NAMALWA (cell line): ENCODE measurements at regions not wholly inside any gene's neighbourhood (a gene's known extent, or its start where the extent isn't known, plus 50 kb on each side); places are given as distances from the start of the nearest gene placed in this dataset.

ENCODE experiments used
- DNase-seq: peaks from one replicate; pipeline ENCODE4 v3.0.0-alpha.2; 2015; ENCODE audit warnings: low spot score

DNA sequence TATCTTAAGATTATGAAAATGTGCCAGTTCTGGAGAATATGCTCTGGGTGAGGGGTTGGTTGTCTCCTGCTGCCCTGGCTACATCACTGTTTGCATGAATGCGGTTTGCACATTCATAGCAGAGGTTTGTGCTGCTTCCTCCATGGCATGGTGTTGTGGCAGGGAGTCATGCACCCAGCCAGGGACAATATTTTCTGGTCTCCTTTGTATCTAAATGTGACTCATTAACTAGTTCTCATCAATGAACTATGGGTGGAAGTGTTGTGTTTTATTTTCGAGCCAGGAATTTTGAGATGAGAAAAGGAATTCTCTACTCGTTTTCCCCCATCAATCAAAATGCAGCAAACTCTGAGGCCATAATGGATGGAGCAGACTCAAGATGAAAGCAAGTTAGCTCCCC lies 527.3 kb downstream of the SNAPC1 start:
- no peak for DNase-seq

DNA sequence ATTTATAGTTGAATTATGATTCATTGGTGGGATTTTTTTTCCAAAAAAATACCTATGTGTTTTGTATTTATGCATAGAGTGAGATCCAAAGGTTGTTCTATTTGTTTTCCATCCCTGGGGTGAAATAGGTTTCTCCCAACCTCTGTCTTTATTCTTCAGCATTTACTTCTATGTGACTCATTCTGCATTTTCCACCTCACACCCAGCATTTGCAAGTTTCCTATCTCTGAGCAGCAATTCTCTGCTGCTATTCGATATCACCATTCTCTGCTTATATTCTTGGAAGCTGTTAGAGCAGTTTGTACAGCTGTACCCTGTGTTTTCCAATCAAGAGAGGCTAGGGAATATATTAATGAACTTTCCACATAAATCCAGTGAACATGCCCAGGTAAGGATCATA lies 538.9 kb downstream of the SNAPC1 start:
- no peak for DNase-seq

DNA sequence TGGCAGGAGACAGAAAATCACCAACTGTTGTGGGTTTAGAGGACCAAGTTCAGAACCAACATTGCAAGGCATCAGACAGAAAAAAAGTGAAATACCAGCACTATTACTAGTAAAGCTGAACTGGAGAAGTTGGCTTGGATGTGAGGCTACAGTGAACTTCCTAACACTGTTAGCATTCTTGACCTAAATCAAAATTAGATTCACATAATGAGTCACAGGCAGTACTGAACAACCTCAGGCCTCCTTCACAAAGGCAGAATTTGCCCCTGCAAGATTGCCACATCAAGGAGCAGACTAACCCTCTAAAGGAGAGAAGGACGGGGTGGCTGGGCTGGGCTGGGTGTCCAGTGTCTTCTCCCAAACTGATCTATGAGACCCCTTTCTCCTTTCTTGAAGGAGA lies 539.7 kb downstream of the SNAPC1 start:
- DNase-seq, result no peak

DNA sequence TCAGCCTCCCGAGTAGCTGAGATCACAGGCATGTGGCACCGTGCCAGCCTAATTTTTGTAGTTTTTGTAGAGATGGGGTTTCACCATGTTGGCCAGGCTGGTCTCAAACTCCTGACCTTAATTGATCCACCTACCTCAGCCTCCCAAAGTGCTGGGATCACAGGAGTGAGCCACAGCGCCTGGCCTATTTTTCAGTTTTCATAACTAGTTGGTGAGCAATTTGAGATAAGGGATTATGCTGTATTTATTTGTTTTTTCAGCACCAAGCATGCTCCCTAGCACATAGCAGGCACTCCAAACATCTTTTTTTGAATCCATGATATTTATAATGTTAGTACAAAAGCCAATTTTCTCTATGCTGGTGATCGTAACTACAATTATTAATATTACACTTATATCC lies 541.2 kb downstream of the SNAPC1 start:
- DNase-seq, result no peak

DNA sequence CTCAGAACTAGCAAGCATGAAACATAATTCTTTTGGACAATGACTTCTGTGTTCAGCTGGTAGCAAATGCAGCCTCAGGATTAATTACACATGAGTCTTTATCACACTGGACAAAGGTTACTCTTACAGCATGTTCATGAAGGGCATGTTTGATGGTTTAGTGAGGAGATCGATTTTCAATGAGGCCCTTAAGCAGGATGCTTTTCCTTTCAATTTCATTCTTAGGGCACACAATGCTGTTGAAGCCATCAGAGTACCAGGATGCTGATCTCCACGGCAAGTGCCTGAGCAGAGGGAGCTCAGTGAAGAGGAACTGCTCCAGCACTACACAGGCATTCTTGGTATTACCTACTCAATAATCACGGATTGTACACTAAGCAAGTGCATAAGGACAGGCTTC lies 542.0 kb downstream of the SNAPC1 start:
- no peak for DNase-seq

DNA sequence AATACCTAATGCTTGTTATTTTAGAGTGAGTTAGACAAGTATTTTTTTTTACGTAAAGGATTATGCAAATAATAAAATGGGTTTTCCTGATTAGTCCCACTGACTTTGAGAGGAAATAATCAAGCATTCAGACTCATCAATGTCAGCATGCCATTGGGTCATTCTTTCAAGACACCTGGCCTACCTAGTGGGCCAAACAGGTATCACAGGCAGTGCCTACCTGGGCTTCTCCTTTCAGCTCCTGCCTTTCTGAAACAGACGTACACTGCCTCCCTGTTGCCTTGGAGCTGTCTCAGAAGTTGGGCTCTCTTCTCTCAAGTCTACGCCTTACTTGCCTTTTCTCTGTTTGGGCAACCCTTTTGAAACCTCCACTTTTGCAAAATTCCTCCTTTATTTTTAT lies 545.6 kb downstream of the SNAPC1 start:
- no peak for DNase-seq

DNA sequence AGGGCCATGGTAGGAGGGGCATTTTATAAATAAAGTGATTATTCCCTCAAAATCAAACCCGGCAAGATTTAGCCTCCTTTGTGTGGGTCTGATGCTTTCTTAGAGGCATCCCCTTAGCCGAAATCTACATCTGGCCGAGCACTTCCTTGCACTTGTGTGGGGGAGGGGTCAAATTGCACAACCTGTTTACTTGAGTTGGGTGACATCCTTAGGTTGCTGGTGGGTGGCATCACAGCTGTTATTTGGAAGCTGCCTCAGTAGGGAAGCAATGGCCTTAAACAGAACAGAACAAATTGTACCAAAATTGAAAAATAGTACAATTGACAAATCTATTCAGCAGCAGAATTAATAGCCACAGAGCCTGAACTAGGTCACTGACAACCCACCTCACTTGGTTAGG lies 546.1 kb downstream of the SNAPC1 start:
- DNase-seq, result no peak

DNA sequence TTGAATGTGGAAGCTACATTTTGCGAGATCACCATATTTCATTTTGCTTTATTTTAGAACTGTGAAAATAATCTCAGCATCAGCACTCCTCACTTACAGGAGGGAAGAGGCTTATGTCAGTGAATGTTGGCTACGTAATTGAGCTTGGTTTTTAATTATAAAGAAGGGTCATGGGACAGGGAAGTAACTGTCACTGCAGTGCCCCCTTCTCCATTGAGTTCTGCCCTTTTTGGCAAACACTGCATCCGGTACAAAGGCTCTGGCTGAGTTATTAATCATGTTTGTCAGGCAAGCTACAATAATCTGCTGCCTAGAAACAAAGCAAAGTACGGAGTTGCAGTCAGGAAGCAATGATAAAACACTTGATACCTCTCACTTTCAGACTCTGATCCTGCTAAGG lies 546.7 kb downstream of the SNAPC1 start:
- no peak for DNase-seq

DNA sequence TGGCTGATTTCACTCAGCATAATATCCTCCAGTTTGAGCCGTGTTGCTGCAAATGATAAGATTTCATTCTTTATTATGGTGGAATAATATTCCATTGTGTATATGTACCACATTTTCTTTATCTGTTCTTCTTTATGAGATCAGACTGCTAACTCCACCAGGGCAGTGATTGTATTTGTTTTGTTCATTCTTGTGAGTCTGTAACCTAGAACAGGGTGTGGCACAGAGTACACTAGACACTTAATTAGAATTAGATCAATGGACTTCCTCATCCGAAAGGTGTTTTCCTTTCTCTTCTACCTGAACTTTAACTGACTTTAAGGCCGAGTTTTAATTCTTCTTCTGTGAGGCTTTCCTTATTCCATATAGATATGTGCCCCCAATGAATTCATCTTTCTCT lies 551.0 kb downstream of the SNAPC1 start:
- DNase-seq, result no peak

DNA sequence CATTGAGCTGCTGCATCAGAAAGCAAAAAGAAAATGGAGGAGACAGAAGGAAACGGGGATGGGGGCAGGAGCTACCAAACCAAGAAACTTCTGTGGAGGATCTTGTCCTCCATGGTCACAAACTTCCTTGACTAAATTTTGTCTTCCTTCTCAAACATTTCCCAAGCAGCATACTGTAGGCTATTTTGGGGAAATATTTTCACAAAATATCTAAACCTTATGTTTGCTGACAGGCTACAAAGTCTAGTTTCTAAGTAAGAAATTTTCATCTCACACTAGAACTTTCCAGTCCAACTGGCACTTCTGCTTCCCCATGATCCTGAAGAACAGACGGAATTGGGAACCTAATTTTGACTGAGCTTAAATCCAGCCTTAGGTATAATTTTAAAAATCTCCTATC lies 552.0 kb downstream of the SNAPC1 start:
- no peak for DNase-seq

DNA sequence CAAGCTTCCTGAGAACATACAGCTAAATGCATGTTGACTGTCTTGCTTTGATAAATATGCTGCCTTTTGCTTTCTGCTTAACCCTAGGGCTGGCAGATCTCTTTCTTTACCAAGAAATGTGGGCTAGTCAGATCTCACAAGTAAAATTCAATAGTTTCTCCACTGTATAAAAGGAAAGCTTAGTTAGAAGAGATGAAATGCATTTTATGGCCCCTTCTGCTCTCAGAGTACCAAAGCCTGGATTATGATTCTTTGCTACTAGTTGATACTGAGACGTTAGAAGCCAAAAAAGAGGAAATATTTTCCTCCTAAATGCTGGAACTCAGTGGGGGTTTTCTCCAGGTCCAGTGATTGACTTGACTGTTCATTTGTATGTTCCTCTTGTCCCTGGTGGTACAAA lies 552.7 kb downstream of the SNAPC1 start:
- no peak for DNase-seq

DNA sequence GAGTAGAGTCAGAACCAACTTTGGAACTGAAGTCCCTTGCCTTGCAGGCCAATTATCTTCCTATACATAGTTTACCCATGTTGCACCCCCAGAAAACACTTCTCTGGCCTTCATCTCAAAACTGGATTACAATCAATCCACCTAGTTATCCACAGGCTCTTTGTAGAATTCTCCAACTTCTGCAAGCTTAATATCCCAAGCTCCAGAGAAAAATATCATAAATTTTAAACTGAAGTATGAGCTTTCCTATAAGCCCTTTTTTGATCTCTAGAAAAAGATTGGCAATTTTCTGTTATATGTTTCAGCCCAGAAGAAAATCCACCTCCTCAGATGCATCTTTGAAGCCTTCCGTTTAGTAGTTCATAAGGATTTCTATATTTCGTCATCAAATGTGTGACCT lies 553.4 kb downstream of the SNAPC1 start:
- DNase-seq, result no peak

DNA sequence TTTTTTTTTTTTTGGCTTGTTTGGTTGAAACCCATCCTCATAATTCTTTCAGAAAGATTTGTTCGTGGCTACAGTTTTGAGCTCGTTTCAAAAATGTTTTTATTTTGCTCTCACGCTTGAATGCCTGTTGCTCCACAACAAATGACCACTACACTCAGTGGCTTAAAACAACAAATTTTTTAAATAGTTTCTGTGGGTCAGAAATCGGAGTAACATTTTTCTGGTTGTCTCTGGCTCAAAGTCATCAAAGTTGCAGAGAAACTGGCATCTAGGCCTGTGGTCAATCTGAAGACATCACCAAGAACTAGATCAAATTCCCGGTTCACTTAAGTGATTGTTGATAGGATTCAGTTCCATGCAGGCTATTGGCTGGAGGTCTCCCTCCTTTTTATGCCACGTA lies 560.0 kb downstream of the SNAPC1 start:
- no peak for DNase-seq

DNA sequence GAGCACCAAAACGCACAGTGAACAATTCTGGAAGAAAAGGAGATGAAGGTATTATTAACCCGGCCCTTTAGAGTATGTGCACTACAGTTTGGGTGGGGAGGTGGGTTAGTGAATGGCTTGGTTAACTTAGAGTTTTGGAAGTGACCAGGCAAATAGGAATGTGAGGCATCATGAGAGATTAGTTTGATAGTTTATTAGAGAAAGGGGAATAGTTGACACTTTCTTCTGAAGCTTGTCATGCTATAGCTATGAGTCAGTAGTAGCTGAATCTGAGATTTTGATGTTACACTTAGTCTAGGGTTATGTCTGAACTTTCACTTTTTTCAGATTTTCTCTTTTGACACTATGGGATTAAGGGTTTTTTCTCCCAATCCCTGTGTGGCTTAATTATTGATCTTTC lies 567.2 kb downstream of the SNAPC1 start:
- no peak for DNase-seq

DNA sequence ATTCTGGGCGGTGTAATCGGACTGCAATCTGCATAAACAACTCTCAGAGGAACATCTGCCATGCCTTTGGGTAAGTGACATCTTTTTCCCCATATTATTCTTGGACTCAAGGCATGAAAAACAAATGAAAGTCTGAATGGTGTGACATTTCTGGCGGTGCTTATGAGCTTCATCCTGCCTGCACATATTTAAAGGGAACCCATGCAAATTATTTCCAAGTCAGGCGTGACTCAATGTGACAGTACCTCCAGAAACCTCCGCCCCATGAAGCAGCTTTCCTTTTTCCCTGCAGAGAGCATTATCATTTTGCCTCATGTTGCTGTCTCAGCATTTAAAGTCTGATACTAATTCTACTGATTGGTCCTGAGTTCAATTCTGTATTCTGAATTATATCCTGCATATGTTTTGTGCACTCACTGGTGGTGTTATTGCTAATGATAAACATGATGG lies 585.4 kb downstream of the SNAPC1 start:
- no peak for DNase-seq

DNA sequence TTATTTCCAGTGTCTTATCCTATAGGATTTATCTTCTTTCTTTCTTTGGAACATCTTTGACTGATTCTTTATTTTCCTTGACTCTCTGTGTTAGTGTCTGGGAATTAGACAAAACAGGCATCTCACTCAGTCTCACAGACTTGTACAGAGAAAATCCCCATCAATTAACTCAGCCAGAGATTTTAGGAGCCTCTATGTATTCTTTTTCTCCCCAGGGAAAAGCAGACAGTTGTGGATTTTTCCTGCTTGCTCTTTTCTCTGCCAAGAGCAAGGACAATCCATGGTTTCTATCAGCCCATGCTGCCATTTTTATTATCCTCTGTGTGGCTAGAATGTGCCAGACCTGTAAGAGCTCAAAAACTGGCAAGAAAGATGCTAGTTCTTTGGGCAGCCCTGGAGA lies 595.1 kb downstream of the SNAPC1 start:
- no peak for DNase-seq

DNA sequence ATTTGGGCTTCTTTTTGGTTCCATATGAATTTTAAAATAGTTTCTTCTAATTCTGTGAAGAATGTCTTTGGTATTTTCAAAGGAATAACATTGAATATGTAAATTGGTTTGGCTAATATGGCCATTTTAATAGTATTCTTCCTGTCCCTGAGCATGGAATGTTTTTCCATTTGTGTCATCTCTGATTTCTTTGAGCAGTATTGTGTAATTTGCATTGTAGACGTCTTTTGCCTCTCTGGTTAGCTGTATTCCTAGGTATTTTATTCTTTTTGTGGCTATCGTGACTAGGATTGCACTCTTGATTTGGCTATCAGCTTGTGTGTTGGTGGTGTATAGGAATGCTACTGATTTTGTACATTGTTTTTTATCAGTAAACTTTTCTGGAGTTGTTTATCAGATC lies 601.9 kb downstream of the SNAPC1 start:
- DNase-seq, result no peak

DNA sequence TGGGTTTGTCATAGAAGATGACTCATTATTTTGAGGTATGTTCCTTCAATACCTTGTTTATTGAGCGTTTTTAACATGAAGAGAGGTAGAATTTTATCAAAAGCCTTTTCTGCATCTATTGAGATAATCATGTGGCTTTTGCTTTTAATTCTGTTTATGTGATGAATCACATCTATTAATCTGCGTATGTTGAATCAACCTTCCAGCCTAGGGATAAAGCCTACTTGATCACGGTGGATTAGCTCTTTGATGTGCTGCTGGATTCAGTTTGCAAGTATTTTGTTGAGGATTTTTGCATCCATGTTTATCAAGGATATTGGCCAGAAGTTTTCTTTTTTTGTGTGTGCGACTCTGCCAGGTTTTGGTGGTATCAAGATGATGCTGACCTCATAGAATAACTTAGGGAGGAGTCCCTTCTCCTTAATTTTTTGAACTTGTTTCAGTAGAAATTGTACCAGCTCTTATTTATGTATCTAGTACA lies 602.6 kb downstream of the SNAPC1 start:
- no peak for DNase-seq

DNA sequence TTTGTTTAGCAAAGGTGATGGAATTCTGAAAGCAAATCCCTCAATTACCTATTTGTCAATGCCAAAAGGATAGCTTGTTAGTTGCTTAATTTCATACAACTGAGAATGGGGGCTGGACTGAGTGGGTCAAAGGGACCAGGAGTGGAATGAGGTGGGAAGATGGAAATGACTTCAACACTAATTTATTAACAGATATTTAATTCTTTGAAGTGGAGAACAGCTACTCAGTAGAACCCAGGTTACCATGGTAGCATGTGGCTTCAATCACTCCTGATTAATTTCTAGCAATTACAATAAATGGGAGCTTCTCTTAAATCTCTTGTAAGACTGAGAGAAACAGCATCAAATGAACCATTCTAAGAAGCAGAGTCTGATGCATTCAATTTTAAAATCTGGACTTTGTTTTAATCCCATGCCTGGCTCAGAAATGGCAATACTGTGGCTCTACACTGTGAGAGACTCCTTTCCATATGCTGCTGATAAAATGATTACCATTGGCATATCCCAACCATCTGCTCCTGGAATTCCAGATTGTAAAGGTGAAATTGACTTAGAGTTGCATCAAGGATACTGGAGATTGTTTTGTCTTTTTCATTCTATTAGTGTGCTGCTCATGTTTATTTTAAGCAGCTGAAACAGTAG lies 607.8 kb downstream of the SNAPC1 start:
- no peak for DNase-seq

DNA sequence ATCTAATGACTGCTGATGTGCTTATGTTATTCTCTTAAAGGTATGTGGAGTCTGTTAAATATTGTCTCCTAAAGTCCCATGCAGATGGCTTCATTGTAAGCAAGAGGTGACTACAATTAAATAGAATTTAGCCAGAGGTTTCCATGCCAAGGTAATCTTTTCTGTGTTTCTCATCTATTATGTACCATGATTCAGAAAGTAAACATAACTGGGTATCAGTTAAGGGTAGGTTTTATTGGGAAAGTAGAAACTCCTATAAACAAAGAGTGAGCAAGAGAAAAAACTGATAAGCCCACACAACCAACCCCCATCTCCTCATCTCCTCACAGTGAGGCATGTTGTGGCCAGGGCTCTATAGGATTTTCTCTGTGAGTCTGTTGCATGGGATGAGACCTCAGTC lies 611.7 kb downstream of the SNAPC1 start:
- no peak for DNase-seq

DNA sequence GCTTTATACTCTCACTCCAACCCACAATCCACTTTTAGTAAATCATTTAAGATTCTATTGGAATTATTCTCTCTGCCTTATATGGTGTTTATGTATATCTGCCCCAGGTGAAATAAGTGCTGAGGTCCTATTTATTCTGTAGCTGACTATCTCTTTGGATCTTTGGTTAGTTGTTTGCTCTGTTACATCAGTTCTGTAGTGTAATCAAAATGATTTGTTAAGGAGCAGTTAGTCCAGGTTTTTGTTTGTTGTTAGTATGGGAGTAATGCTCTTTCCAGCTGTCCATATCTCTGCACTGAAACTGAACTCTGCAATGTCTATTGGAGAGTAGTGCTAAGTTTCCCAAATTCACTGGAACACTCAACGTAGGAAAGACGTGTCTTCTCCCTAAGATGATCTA lies 615.8 kb downstream of the SNAPC1 start:
- DNase-seq, result no peak

DNA sequence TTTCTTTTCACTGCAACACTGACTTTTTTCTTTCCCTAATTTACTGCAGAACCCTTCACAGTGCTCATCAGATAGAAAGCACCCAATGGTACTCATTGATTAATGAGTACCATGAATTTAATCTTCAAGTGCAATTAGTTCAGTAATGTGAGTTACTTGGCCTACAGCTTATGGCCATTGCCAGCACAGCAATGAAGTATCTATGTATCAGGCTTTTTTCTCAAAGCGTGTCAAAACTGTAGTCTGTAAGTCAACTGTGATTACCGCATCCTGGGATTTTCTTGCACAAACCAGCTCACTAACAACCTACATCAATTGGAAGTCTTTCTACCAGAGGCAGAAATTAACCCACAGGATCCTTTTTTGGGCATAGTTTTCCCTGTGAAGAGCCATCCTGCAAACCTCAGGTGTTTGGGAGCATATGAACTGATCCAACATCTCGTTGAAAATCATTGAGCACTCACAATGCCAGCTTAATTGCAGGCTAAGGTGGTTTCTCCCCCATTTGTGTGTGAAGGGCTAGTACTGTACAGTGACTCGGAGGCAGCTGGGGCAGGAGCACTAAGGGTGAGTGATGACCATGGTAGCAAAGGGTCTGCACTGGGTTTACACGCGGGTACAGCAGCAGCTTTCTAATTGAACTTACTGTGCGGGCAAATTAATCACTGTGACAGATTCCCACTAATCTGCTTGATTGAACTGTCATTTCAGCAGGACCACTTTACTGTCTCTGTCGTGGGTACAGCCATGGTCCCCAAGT lies 619.3 kb downstream of the SNAPC1 start:
- DNase-seq, result no peak

DNA sequence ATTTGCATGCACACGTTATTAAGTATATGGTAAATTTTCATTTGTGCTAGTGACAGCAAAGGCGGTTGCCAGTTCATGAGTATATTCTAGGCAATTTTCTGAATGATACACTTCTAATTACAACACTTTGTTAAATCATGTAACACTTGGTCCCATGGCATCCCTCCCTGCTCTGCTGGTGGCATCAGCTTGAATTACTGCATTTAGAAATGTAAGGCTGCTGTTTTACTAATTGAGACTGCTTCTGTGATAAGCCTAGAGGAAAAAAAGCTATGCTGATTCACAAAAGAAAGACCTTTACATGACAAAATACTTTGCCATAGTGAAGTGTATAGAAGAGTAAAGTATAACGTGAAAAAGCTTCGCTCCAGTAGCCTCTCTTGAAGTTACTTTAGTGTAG lies 636.1 kb downstream of the KCNH5 start:
- DNase-seq, result no peak
